ENCODE measurements at regions not wholly inside any gene's neighbourhood (a gene's known extent, or its start where the extent isn't known, plus 50 kb on each side); places are given as distances from the start of the nearest gene placed in this dataset.
"Not testable (repeated sequence)": the region's sequence is repeated elsewhere in the genome, so short reads cannot be mapped to it uniquely, and the experiment has no call there.

DNA sequence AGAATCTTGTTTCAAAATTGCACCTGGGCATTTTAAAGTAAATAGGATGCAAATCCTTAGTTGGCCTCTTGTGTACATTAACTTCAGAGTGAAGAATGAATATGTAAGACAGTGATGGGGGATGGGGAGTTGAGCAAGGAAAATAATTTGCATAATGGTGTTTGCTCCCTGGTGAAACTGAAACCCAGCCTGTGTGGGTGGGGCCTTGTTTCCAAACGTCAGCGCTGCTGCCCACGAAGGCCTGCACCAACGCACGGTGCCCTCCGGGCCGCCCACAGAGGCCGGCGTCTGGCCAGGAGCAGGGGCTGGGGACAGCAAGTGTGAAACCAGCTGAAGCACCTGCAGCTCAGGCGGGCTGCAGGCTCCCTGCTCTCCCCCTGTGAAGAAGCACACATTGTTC, 262.0 kb upstream of the PLGLB2 start:
- DNase-seq (ENCODE audit: low spot score), result not testable (repeated sequence)

DNA sequence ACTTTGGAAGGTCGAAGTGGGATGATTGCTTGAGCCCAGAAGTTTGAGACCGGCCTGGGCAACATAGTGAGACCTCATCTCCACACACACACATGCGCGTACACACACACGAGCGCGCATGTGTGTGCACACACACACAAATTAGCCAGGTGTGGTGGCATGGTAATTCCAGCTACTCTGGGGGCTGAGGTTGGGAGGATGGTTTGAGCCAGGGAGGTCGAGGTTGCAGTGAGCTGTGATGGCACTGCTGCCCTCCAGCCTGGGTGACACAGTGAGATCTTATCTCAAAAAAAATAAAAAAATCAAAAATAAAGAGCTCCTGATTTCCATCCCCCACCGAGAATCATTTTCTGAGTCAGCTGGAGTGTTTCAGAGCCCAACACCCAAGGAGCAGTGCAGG, 261.5 kb upstream of the PLGLB2 start:
- not testable (repeated sequence) for DNase-seq (ENCODE audit: low spot score)

DNA sequence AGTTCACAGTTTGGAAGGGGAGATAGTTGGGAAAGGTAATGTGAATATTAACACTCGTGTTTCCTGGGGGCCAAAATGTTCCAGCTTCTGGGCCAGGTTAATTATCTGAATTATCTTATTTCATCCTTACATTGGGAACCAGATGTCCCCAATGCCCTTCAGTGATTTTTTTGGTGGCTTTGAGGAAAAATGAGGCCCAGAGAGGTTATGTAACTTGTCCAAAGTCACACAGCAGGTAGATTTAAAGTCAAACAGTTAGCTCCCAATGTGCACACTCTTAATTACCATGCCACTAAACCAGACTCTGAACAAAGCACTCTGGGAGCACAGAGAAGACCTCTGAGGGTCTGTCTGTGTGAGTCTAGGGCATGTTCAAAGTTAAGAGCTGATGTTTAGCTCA, 259.9 kb upstream of the PLGLB2 start:
- DNase-seq (ENCODE audit: low spot score), result not testable (repeated sequence)

DNA sequence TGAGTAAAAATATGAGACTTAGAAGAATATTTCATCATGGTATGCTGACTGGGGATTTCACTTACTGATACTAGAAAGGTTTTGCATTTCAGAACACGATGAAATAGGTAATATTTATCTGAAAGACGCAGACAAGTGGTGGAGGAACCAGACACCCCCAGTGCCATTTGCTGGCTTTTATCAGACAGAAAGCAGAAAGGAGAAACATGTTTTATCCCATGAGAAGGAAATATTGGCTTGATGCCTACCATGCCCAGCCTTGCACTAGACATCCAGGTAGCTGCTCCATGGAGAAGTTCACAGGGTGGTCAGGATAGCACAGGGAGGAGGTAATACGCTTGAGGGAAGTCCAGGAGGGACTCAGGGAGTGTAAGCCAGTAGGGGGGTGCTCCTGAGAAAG, 258.9 kb upstream of the PLGLB2 start:
- not testable (repeated sequence) for DNase-seq (ENCODE audit: low spot score)

DNA sequence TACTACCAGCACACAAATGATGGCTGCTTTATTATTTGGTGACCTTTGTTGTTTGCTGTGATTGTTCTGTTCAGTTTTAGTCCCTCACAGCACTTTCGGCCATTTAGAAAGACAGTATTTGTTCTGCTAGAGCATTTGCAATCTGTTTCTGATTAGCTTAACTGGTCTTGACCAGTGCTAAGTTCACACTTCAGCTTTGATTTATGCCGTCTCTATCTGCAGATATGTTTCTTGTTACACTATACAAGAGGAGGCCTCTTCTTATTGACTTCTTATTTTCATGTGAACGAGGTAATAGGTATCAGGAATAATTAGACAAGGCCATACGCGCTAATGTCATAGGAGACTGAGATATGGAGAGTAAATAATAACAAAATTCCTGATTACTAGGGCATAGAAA, 253.0 kb upstream of the PLGLB2 start:
- DNase-seq (ENCODE audit: low spot score), result not testable (repeated sequence)

DNA sequence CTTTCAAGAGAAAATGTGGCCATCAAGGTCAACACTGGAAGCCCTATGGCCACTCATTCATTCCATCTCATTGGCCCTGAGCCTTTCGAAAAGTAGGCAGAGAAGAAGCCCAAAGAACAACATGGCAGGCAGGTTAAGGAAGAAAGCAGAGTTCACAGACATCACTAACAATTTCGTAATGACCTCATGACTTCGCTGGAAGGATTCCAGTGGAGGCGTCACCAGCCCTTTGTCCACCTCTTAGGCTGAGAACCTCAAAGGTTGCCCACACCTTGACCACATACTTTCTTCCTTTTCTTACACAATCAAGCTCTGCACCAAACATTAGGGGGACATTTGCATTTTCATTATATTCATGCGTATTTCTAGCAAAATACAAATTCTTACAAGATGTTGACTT, 252.4 kb upstream of the PLGLB2 start:
- DNase-seq (ENCODE audit: low spot score), result not testable (repeated sequence)

DNA sequence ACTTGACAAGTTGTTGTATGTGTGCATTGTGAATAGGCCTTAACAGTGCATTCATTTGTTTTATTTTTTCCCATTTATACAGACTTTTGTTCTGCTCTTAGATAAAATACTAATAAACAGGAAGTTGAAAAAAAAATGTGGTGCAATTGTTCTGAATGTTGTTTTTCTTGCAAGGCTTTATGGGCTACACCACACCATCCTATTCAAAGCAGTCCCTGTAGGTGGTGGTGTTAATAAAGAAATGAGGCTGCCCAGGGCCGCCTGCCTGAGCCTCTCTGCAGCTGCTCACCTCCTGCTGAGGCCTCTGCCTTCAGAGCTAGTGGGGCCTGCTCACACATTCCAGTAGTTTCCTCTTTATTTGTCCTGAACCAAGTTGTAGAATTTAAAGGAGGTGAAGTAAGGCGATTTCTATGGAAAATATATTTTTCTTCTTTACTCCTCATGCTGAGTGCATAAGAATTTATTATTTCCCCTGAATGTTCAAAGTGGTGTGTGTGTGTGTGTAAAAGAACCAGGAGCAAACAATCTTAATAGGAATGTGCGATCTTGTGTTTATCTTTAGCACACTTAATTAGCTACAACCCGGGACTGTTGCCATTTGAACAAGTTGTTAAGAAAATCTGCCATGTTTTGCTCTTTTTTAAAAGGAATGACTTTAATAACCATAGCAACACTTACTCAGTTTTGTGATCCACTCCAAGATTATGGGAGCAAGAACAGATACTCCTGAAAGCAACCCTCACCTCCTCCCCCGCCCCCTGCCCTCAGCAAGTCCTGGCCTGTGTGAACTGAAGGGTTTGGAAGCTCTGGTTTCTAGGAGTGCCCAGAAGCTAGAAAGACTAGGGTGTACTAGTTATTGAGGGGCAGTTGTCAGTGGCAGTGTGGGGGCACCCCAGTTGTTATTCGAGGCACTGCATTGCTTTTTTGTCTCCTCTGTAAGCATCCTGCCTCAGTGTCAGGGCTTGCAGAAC, 251.6 kb upstream of the PLGLB2 start:
- DNase-seq (ENCODE audit: low spot score), result not testable (repeated sequence)

DNA sequence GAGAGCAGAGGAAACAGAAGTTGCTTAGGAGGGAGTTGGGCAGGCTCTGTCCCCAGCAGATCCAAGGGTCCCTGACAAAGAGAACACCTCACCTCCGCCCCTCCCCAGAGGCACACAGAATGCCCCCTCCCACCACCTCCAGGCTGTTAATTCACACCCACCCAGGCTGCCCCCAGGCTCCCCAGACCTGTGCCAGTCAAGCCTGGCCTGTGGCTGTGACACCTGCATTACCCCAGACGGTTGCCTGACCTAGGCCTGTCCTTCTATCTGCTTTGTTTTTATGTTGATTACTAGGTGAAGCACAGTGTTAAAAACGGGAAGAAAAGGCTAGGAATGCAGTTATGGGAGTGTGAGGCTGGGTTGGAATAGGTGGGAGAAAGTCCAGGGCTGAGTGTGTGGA, 250.8 kb upstream of the PLGLB2 start:
- not testable (repeated sequence) for DNase-seq (ENCODE audit: low spot score)

DNA sequence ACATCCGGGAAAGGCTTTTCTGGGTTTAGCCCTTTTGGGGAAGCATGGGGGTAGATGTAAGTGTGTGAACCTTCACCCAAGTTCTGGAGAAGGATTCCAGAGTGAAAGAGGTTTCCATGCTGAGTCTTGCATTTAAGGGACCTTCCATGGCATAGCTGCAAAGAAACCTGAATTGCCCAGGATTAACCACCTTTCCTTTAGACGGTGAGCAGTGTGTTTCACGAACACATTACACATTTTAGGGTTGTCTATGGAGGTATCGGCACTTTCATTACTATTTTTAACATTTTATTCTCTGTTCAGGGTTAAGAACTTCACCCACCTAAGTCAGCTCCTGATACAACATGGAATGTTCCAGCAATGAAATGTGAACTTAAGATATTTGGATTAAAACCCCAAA, 250.2 kb upstream of the PLGLB2 start:
- DNase-seq (ENCODE audit: low spot score), result not testable (repeated sequence)

DNA sequence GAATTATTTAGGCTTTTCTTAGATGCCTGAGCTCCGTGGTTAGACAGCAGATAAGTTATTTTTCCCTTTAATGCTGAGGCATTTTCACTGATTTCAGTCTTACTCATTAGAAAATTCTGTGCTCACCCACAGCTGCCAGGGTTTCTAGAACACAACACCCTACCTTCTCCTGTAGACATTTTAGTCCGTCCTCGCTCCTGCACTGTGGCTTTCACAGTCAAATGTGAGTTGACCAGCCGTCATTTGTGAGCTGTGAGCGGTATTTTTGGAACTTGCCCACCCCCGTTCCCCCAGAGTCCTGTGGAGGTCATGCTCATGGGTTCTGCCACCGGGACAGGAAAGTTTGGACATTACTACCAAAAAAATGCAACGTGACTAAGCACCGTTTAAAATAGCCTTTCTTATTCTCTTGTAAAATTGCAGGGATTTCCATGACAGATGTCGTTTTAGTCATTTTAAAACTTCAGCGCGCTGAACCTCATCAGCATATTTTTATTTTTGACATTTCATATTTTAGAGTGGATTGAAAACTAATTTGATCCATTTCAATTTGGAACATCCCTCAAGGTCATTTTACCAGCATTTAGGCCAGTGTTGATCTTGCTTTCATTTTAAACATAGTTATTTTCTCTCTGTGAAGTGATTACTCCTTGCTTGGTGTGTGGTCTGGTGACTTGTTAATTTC, 249.6 kb upstream of the PLGLB2 start:
- DNase-seq (ENCODE audit: low spot score), result not testable (repeated sequence)

DNA sequence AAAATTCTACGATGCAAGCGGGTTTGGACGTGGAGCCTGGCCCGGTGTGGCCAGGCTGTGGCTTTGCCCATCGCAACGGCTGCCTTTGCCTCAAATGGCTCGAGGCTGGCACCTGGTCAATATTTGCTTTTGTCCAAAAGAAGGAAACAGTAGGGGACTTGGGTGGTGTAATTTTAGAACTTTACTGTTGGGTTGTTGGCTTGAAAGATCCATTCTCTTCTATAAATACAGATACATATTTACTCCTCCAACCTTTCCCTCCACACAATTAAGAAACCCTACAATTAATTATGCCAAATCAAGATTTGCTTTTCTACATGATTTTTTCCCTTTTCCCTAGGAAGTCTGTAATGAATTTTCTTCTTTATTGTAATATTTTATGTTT, 249.0 kb upstream of the PLGLB2 start:
- DNase-seq (ENCODE audit: low spot score), result not testable (repeated sequence)

DNA sequence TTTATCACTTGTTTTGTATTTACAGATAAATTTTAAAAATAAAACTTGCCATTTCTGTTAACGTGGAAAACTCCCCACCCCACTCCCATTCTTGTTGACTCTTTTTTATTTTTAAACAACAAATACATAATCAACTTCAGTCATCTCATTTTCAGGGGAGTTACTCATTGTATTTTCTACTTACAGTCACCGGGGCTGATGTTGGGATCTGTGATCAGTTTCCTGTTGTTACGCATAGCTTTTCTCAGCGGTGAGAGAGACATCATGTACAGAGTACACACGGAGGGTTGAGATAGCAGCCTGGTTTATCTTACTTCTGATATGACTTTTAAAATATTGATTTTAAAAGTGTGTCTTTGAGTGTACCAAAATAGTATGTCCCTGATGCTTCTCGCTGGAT, 248.0 kb upstream of the PLGLB2 start:
- DNase-seq (ENCODE audit: low spot score), result not testable (repeated sequence)

DNA sequence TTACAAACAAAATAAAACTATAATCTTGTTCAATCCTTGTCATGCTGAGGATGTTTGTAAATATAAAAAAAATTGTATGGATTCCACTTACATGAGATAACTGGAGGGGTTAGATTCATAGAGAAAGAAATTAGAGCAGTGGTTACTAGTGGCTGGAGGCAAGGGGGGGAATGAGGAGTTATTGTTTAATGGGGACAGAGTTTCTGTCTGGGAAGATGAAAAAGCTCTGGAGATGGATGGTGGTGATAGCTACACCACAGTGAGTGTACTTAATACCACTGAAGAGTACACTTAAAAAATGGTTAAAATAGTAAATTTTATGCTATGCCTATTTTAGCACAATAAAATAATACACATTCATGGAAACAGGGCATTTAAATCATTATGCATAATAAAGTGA, 247.5 kb upstream of the PLGLB2 start:
- not testable (repeated sequence) for DNase-seq (ENCODE audit: low spot score)

DNA sequence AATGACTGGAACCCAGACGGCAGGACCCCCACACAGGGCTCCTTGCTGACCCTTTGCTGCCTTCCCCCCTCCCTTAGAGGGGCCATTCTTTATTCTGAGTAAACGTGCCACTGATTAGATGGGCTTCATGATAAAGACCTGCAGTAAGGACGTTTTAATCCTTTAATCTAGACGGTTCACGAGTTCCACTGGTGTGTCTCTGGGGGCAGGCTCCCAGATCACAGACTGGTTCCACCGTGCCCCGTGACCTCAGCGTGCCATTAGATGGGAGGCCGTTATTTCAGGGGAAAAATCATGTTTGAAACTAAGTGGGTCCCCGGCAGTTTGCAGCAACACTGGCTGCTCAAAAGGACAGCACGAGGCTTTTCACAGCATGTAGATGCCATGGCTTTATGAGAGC, 246.9 kb upstream of the PLGLB2 start:
- DNase-seq (ENCODE audit: low spot score), result not testable (repeated sequence)

DNA sequence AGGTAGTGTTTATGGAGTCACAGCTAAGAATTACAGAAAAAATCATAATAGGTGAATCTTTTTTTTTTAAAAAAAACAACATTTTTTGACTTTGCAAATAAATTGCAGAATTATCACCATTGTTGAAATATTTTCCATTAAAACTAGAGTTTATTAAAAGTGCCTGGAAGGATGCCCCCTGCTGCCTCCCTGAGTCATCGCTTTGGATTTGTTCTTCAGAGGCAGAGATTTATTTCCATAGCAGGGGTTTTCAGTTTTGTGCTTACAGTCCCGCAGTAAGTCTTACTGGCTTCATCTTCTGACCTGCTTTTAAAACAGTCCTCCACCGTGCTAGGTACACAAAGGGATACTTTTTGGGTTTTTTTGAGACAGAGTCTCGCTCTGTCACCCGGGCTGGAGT, 244.9 kb upstream of the PLGLB2 start:
- DNase-seq (ENCODE audit: low spot score), result not testable (repeated sequence)

DNA sequence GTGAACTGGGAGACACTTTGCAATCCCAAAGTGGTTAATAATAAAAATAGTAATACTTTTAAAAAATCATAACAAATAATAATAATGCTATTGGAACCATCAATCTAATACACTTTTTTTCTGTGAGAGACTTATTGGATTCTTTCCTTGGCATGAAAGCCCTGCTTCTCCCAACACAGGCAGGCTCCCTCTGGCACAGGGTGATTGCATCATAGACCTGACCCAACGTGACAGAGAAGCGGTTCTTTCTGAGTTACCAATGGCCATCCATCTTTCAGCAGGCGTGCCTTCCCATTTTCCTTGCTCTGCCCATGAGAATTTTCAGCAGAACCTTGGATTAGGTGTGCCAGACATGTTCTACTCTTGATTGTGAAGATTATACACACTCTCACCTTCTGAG, 242.6 kb upstream of the PLGLB2 start:
- not testable (repeated sequence) for DNase-seq (ENCODE audit: low spot score)

DNA sequence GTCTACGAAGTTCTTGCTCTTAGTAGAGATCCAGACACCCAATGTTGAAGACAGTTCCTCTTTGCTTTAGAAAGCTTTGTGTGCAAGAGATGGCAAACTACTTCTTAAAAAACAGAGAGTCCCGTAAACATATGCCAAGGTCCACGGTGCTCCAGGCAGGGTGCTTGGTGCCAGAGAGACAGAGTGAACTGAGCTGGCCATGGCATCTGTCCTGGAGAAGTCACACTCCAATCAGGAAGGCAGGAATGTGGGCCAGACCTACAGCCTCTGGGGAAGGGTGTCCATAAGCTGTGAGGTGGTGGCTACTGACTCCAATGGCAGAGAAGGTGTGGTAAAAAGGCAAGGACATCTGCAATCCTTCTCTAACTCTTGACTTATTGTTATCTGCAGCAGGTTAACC, 242.0 kb upstream of the PLGLB2 start:
- not testable (repeated sequence) for DNase-seq (ENCODE audit: low spot score)

DNA sequence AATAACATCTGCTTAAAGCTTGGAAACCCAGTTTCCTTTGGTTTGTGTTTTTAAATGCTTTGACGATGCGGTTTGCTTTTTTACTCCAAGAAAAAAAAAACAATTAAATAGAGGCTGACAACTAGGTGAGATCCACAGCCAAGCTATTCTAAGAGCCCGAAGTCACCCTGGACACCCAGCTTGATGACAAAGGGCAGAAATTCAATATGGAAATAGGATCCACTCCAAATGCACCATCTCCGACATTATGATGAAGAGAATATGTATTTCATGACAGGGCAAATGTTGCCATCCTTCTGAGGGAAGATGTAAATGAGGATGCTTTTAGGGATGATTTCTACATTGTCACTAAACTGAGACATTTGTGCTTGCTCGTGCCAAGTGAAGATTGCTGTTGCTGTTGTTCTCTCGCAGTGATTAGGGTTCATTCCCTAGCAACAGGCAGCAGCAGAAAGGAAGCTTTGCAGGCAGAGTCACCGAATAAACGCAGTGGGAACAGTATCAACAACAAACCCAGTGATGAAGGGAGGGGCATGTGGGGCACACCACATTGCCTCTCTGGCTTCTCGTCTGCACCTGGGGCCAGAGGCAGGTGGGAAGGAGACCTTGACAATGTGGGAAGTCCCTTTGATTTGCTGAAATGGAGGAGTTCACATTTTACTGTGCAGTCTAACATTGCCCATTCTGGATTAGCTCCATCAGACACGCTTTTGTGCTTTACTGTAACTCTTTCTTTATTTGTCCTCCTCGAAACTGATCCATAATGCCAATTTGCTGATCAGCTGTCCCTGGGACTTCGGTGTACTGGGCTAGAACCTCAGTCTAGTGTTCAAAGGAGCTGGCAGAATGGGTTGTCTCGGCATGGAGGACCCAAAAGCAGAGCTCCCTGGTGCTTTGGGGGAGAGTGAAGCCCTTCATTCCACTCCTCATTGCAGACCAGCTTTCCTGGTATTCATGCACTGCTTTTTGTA, 240.2 kb upstream of the PLGLB2 start:
- DNase-seq (ENCODE audit: low spot score), result not testable (repeated sequence)

DNA sequence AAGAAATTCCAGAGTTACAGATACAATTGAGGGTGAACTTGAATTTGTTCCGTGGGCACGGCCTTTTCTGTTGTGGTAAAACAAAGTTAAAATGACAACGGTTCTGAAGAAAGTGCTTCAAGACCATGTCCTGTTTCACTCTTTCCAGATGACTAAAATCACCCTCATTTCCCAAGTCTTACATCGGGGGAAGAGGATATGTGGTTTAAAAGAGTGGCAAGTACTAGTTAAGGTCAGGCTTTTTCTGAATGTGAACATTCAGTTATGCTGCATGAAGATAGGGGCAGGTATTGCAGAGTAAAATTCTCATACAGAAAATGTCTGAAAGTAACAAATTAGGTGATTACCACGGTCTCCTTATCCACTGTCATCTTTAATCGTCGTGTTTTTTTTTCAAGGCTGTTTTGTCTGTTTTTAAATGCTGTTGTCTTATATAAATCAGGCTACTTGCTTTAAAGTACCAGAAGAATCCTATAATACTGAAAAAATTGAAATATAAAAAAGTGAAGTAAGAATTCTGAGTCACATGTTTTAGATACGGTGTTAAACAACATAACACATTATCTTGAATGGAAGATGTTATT, 236.6 kb upstream of the PLGLB2 start:
- DNase-seq (ENCODE audit: low spot score), result not testable (repeated sequence)

DNA sequence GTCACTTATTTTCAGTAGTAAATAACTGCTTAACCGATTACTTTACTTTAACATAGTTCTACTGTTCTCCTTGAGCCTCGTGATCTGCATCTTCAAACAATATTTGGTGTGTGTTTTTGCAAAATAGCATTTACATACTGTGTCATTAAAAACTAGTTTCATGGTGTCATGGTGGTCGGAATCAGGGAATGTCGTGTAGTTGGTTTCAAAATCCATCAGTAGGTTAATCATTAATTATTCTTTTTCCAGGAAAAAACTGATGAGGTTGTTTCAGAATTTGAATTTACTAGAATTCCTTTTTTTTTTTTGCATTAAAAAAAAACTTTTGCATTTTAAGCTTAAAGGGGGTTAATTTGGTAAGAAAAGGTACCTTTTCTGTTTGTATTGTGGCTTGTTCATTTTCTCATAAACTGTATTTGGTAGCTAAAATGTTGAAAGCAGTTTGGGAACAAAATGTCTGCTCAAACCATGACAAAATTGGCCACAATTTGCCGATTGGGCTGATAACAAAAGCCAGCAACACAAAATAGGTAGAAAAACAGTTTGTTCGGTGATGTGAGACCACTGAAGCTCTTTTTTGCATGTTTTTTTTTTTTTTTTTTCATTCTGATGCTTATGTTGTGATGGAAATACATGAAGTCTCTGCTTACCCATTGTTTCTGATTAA, 234.9 kb upstream of the PLGLB2 start:
- DNase-seq (ENCODE audit: low spot score), result not testable (repeated sequence)

DNA sequence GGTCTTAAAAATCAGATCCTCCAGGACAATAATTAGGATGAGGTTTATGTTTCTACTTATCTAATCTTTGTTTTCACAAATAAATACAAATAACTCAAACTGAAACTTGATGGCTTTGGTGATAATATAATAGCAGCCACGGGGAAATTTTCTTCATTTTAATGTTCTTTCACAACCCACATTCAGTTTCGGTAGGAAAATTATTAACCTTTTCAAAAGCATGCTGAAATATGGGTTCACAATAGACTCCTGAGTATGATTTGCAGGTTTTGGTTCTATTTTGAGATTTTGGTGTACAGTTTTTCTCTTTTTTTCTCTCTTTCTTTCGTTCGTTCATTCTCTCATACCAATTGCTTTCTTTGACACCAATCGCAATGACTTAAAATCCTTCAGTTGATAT, 233.9 kb upstream of the PLGLB2 start:
- not testable (repeated sequence) for DNase-seq (ENCODE audit: low spot score)
